ENCODE measurements at regions not wholly inside any gene's neighbourhood (a gene's known extent, or its start where the extent isn't known, plus 50 kb on each side); places are given as distances from the start of the nearest gene placed in this dataset.

DNA sequence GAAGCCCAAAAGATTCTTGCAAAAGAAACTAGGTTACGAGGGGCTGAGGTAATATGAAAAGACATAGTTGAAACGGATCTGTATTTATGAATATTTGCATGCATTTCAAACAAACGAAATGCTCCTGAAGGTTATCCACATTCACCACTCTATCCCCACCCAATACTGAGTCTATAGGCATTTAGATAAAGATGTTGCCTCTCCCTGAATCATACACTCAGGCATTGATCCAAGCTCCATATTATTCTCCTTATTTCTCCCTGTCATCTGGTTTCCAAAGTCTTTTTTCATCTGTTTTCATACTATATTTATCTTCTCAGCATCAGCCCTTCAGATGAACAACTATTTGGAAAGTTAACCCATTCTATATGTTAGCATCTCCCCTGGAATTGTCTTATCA, 492.5 kb upstream of the TGFBR2 start:
- DNase-seq (ENCODE audit: low read depth, low spot score) (no peak), FAIRE-seq (no peak)
- H4K20me1 ChIP-seq (ENCODE audit: control insufficient read depth, extremely low read depth, insufficient read depth, low read length) = no peaks in the 10 kb centered on the region
- H3K4me2 ChIP-seq (ENCODE audit: control insufficient read depth, extremely low read depth, insufficient read depth, low read depth, low read length) = no peak overlapping the region
- no peaks in the 10 kb centered on the region for H3K9me3 ChIP-seq (ENCODE audit: control insufficient read depth, low read depth, low read length)
- H3K4me1 ChIP-seq (ENCODE audit: control insufficient read depth, extremely low read depth, insufficient read depth, low read length) = no peaks in the 10 kb centered on the region
- H3K79me2 ChIP-seq (ENCODE audit: control insufficient read depth, insufficient read depth, low read length) = no peaks in the 10 kb centered on the region
- no peaks in the 10 kb centered on the region for H3K36me3 ChIP-seq (ENCODE audit: control insufficient read depth in 2 of 2, extremely low read depth in 1 of 2, insufficient read depth in 2 of 2, low read length in 2 of 2)
- H3K9ac ChIP-seq (ENCODE audit: control insufficient read depth, extremely low read depth, insufficient read depth, low read length) = no peak overlapping the region
- H2AFZ ChIP-seq (ENCODE audit: control insufficient read depth, low read length) = no peak overlapping the region
- dilution Hi-C loops (cut with MboI; ENCODE audit: extremely low pct_ligation_motif_present, low sequenced_read_pairs) = no loop called here
- no peak overlapping the region for H3K4me3 ChIP-seq (ENCODE audit: control insufficient read depth in 2 of 3, extremely low read depth in 1 of 3, insufficient read depth in 2 of 3, low read depth in 1 of 3, low read length in 3 of 3)
- no peak for TF ChIP-seq EZH2 (IDR thresholded peaks at IDR 0.05; ENCODE audit: low read length)
- TF ChIP-seq CTCF (optimal IDR thresholded peaks at IDR 0.05 in 1 of 3, IDR thresholded peaks at IDR 0.05 in 1 of 3, conservative IDR thresholded peaks at IDR 0.05 in 1 of 3; ENCODE audit: extremely low read depth in 1 of 3, insufficient read depth in 2 of 3, low read length in 3 of 3) = no peak
- H3K27ac ChIP-seq (ENCODE audit: control insufficient read depth, insufficient read depth, low read length) = no peak overlapping the region
- H3K27me3 ChIP-seq (ENCODE audit: control insufficient read depth, extremely low read depth, insufficient read depth, low read length) = no peaks in the 10 kb centered on the region
- H3K9me1 ChIP-seq (ENCODE audit: control insufficient read depth, extremely low read depth, insufficient read depth, low read length) = no peaks in the 10 kb centered on the region

DNA sequence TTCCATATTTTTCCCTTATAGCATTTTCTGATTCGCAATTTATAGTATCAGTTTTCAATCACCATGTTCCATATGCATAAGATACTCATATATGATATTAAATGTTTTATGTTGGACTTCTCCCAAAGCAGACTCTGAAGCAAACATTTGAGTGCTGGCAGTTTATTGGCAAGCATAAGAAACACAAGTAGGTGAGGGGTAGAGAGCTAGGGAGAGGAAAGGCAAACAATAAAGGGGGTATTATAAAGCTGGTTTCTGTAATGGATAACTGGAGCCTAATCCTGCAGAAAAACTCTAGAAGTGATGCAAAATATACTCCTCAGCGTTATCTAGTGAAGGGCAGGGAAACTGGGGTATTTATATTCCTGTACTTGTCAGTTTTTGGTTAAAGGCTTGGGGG, 491.5 kb upstream of the TGFBR2 start:
- dilution Hi-C loops (cut with MboI; ENCODE audit: extremely low pct_ligation_motif_present, low sequenced_read_pairs) = no loop called here
- Histone ChIP-seq H3K27me3 (ENCODE audit: control insufficient read depth, extremely low read depth, insufficient read depth, low read length) (no peaks in the 10 kb centered on the region), H3K4me3 (ENCODE audit: control insufficient read depth in 2 of 3, extremely low read depth in 1 of 3, insufficient read depth in 2 of 3, low read depth in 1 of 3, low read length in 3 of 3) (no peak overlapping the region), H3K9ac (ENCODE audit: control insufficient read depth, extremely low read depth, insufficient read depth, low read length) (no peak overlapping the region), H3K9me1 (ENCODE audit: control insufficient read depth, extremely low read depth, insufficient read depth, low read length) (no peaks in the 10 kb centered on the region), H2AFZ (ENCODE audit: control insufficient read depth, low read length) (no peak overlapping the region), H3K4me2 (ENCODE audit: control insufficient read depth, extremely low read depth, insufficient read depth, low read depth, low read length) (no peak overlapping the region), H3K27ac (ENCODE audit: control insufficient read depth, insufficient read depth, low read length) (no peak overlapping the region), H3K9me3 (ENCODE audit: control insufficient read depth, low read depth, low read length) (no peaks in the 10 kb centered on the region), H3K36me3 (ENCODE audit: control insufficient read depth in 2 of 2, extremely low read depth in 1 of 2, insufficient read depth in 2 of 2, low read length in 2 of 2) (no peaks in the 10 kb centered on the region), H4K20me1 (ENCODE audit: control insufficient read depth, extremely low read depth, insufficient read depth, low read length) (no peaks in the 10 kb centered on the region), H3K79me2 (ENCODE audit: control insufficient read depth, insufficient read depth, low read length) (no peaks in the 10 kb centered on the region), H3K4me1 (ENCODE audit: control insufficient read depth, extremely low read depth, insufficient read depth, low read length) (no peaks in the 10 kb centered on the region)
- TF ChIP-seq EZH2 (IDR thresholded peaks at IDR 0.05; ENCODE audit: low read length) = no peak
- TF ChIP-seq CTCF (optimal IDR thresholded peaks at IDR 0.05 in 1 of 3, IDR thresholded peaks at IDR 0.05 in 1 of 3, conservative IDR thresholded peaks at IDR 0.05 in 1 of 3; ENCODE audit: extremely low read depth in 1 of 3, insufficient read depth in 2 of 3, low read length in 3 of 3) = no peak
- FAIRE-seq = no peak
- no peak for DNase-seq (ENCODE audit: low read depth, low spot score)
